NCI-H774 (cell line): ENCODE measurements at regions not wholly inside any gene's neighbourhood (a gene's known extent, or its start where the extent isn't known, plus 50 kb on each side); places are given as distances from the start of the nearest gene placed in this dataset.
"Not testable (repeated sequence)": the region's sequence is repeated elsewhere in the genome, so short reads cannot be mapped to it uniquely, and the experiment has no call there.

Experiments used
- DNase-seq: peaks from one replicate; lab custom pipeline; 2025; lab: John Stamatoyannopoulos, UW

DNA sequence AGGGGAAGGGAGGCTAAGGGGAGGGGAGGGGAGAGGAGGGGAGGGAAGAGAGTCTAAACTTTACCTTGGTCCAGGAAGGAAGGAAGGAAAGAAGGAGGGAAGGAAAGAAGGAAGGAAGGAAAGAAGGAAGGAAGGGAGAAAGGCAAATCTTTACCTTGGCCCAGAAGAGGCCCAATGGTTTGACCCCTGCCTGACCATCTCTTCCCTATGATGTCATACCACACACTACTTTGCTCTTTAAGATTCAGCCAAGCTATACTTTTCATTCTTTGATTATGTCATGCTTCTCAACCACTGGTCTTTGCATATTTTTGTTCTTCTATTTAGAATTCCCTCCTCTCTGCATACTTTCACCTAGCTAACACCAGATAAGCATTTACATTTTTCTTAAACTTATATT is 1077.5 kb downstream of the PCDH9 start:
- DNase-seq: no peak

- DNase-seq: not testable (repeated sequence)
These were observed 1085.8 kb downstream of the PCDH9 start for GRCh38 chr13:66144357-66144756.

- no peak for DNase-seq
These were observed 1090.4 kb downstream of the PCDH9 start for GRCh38 chr13:66139701-66140100.

DNA sequence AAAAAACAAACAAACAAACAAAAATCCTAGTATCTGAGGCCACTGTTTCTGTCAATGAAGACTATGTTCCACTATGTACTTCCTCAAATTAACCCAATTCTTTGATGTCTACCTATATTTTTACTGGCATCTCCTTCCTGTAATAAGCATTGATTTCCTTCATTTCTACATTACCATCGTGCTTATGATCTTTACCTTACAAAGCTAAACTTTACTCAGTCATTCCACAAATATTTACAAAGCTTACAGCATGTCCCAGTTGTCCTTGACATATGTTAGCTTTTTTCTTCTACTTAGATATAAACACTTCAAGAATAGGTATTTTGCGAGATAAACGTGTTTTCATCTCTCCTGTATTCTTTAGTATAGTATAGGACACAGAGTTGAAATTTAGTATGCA is 1090.9 kb downstream of the PCDH9 start:
- DNase-seq: no peak

DNA sequence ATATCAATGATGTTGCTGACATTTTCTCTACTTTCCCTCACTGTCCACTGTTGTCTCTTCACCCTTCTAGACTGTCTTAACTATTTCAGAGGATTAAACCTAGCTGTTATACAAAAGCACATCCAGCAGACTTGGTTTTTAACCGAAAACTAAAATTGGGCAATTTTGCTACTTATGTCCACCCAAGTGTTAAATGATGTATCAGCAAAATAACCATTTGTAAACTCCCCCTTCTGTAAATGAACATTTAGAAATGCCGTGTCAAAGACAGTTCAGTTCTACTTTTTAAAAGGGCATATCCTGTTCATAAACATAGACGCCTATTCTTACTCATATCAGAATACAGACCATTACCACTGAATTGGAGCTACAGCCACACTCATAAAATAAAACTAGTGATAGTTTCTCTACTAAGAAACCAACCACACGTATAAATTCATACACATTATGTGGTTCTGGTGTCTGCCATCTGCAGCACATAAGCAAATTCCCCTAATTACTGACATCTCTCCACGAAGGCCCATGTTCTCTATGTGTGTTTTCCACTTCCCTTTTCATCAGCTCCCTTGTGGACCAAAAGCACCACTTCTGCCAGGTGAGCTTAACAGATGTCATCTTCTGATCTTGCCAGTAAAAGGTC is 1091.8 kb downstream of the PCDH9 start:
- no peak for DNase-seq

DNA sequence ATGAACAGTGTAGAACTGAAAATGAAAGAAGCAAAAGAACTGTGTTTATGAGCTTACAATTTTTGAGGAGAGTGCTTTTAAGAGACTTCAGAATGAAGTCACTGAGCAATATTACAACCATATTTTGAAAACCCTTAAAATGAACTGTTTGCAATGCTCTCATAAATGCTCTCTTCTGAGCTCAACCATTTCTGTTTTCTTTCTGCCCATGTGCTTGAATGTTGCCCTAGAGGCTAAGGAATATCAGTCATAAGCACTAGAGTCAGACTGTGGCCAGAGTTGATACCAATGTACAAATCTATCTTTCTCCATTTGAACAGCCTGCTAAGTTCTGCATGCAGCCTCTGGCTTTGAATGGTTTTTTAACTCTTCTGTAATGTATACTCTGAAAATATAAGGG is 1092.8 kb downstream of the PCDH9 start:
- no peak for DNase-seq

DNA sequence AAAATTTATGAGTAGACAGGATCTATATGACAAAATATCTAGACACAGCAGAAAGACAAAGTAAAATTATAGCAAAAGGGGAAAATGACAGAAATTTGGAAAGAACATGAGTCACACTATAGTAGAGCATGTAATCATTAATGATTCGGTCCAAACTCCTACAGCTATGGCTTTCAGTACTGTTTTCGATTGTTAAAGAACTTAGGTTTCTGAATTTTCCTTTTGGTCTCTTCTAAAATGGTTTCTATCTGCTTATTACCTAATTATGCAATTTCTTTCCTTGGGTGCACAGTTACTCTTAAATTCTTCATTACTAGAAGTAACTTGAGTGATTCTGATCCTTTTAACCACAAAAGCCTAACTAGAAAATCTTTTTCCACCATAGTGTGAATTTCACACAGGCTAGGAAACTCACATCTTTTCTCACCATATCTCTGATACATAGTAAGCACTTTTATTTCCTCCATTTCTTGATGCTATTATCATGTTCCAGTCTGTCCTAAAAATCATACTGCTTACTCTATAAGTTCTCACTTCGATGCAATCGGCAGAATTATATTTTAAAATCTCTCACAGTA is 1101.4 kb downstream of the PCDH9 start:
- DNase-seq: no peak

GRCh38 chr13:66128201-66128600 is 1101.9 kb downstream of the PCDH9 start:
- DNase-seq: no peak

GRCh38 chr13:66117563-66117962 is 1112.6 kb downstream of the PCDH9 start:
- no peak for DNase-seq

DNA sequence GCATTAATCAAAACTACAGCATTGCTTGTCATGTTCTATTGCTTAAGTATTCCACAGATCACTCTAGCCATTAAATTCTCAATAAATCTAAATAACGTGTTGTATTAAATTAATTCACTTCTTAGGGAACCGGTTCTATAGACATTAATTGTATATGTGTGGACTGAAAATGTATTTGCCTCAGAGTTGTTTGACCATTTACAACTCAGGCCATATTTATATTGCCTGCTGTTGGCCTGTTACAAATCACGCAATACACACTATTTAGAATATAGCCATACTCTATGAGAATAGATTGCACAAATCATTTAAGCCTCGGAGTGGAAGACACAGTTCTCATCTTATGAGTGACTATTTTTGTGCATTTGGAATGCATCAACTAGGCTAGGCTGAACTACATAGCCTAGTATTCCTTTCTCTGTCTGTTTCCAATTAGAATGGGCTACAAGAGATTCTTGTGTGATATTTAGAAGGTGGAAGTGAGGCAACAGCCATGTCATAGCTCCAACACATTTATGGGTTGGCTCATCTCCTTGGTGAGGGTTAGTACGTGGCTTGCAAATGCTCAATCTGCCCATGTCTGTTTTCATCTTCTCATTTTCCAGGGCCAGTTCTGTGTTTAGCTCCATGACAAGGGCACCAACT is 1116.1 kb downstream of the PCDH9 start:
- DNase-seq: no peak

- no peak for DNase-seq
These were observed 1118.5 kb downstream of the PCDH9 start for GRCh38 chr13:66111628-66112027.

- DNase-seq: no peak
These were observed 1123.9 kb downstream of the PCDH9 start for GRCh38 chr13:66106246-66106645.

- DNase-seq: no peak
These were observed 1127.3 kb downstream of the PCDH9 start for GRCh38 chr13:66102864-66103263.

DNA sequence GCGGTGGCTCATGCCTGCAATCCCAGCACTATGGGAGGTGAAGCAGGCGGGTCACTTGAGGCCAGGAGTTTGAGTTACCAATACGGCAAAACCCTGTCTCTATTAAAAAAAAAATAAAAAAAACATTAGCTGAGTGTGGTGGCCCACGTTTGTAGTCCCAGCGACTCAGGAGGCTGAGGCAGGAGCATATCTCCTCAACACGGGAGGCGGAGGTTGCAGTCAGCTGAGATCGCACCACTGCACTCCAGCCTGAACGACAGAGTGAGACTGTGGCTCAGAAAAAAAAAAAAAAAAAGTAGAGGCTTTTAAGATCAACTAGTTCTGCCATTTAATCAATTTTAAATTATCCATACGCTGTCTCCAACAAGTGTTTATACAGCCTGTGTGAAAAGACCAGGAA is 1130.3 kb downstream of the PCDH9 start:
- DNase-seq: no peak

DNA sequence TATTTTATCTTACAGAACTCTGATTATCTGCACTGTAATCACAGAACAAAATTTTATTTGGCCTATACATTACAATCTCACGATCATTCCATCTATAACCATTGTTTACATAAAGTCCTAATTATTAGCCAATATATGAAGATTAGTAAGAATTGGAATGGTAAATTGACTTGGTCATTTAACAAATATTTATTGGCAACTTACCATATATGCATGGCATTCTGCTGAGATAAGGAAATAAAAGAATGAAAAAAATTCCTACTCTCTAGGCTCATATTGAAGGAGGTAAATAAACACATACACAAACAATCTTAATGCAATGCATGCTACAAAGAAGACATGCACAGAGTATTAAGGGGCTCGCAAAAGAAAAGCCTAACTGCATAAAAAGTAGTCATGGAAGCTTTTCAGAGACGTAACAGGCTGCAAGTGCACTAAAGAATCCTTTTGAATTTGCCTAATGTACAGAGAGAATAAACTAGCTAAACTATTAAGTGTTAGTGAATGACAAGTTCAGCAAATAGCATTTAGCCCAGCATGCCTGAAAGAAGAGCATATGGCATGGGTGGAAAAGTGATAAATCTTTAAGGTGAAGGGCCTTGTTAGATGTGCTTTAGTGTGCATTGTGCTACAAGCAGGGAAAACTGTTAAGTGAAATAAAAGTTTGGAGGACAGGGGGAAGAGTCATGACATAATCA is 1131.1 kb downstream of the PCDH9 start:
- DNase-seq: no peak

DNA sequence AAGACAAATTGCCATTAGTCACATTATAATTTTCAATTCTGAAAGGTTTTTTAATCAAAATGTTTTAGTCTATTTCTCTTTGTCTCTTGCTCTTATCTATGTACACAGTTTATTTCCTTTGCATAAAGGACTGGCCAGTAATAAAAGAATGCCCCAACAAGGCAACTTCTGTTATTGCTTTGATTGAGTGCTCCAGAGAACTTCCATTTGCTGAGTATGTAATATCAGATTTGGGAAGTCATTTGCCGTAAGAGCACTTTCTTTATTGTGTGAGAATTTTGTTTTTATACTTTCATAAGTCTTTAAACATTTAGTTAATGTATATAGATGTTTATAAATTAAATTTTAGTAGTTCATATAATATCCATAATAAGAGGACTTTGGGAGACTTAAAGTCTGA is 1140.4 kb downstream of the PCDH9 start:
- DNase-seq: no peak

- DNase-seq: no peak
These were observed 1142.8 kb downstream of the PCDH9 start for GRCh38 chr13:66087269-66087710.

DNA sequence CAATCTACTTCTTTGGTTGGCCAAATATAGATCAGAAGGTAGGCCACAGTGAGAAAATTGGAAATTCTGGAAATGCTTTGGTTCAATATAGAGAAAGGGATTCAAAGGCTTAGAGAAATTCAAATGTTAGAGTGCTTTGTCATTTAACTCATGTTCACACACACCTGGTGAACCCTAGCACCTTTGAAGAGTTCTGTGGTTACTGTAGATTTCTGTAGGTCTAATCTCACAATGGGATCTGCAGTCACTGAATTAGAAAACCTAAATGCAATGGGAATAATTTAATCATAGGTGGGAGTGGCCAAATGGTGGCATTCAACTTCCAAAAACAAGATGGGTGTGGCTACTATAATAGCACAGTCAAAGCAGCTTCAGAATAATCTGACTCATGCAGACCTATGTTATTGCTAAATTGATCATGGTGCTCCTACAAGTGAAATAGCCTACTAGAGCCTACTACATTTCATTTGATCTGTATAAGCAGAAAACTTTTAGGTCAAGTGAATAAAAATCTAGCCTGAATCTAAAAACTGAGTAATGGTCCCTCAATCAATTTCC is 1152.9 kb downstream of the PCDH9 start:
- no peak for DNase-seq

DNA sequence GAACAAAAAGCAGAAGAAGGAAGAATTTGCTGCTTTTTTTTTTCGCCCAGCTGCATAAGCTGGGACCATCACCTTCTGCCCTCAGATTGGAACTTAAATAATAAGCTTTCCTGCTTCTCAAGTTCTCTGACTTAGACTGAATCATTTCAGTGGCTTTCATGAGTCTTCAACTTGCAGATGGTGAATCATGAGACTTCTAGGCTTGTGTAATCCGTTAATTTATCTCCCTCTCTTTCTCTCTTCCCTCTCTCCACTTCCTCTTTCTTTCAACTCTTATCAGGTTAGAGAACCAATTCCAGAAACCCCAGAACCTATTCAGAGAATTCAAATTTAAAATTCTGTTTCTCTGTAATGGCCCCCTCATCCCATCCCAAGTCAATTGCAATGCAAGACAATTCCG is 1153.7 kb downstream of the PCDH9 start:
- no peak for DNase-seq

DNA sequence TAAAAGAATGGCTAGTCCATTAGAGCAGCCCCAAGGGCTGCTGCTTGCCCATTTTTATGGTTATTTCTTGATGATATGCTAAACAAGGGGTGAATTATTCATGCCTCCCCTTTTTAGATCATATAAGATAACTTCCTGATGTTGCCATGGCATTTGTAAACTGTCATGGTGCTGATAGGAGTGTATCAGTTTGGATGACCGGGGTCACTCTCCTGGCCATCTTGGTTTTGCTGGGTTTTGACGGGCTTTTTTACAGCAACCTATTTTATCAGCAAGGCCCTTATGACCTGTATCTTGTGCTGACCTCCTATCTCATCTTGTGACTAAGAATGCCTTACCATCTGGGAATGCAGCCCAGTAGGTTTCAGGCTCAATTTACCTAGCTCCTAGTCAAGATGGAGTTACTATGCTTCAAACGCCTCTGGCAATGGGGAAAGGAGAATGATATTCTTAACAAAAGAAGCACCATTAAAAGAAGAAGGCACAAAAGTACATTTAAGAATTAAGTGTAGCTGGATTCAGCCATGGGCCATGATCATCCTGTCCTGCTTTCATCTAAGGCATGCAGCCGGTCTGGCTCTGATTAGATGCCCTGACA is 1156.0 kb downstream of the PCDH9 start:
- DNase-seq: no peak

GRCh38 chr13:66072097-66072496 is 1158.0 kb downstream of the PCDH9 start:
- not testable (repeated sequence) for DNase-seq

DNA sequence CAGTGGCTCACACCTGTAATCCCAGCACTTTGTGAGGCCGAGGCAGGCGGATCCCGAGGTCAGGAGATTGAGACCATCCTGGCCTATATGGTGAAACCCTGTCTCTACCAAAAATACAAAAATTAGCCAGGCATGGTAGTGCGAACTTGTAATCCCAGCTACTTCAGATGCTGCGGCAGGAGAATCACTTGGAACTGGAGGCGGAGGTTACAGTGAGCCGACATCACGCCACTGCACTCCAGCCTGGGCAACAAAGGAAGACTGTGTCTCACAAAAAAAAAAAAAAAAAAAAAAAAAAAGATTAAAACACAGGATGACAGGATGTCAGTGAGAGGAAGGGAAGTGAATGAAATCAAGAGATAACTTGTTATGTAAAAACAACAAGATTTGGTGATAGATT is 1158.5 kb downstream of the PCDH9 start:
- DNase-seq: no peak
